ENCODE measurements at regions not wholly inside any gene's neighbourhood (a gene's known extent, or its start where the extent isn't known, plus 50 kb on each side); places are given as distances from the start of the nearest gene placed in this dataset.

DNA sequence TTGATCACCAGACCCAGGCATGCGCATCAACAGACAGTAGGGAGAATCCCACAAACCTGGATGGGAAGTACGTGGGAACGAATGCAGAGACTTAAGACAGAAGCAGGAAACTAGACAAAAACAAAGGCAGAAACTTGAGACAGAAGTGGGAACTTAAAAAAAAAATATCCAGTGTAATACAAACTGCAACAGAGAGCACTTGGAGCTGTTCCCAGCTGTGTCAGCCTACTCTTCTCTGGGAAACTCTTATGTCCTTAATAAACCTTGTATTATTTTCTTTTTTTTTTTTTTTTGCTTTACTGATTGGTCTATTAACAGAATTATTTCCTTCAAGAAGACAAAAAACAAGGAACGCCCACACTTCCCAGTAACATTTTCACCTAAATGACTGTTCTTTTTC, 1818.1 kb upstream of the RAG2 start:
- TF ChIP-seq MAFK (IDR thresholded peaks at IDR 0.05; ENCODE audit: partially characterized antibody), result no peak
- no peak for TF ChIP-seq KDM1A (IDR thresholded peaks at IDR 0.05; ENCODE audit: low read depth)
- no peak for TF ChIP-seq REST (IDR thresholded peaks at IDR 0.05)
- TF ChIP-seq EP300 (IDR thresholded peaks at IDR 0.05), result no peak
- no peak for TF ChIP-seq MYC (IDR thresholded peaks at IDR 0.05; ENCODE audit: borderline replicate concordance, low read length)
- TF ChIP-seq CTCF (IDR thresholded peaks at IDR 0.05), result no peak
- no peak for TF ChIP-seq JUN (IDR thresholded peaks at IDR 0.05)
- TF ChIP-seq ZFP36 (IDR thresholded peaks at IDR 0.05; ENCODE audit: borderline replicate concordance, partially characterized antibody), result no peak
- no peak for TF ChIP-seq PHF8 (IDR thresholded peaks at IDR 0.05; ENCODE audit: borderline replicate concordance, low read depth)
- TF ChIP-seq ZNF302 (CRISPR knock-in tag; IDR thresholded peaks at IDR 0.05), result no peak
- no peak for TF ChIP-seq KDM5A (IDR thresholded peaks at IDR 0.05)
